ENCODE measurements at regions not wholly inside any gene's neighbourhood (a gene's known extent, or its start where the extent isn't known, plus 50 kb on each side); places are given as distances from the start of the nearest gene placed in this dataset.

- POLR2A ChIA-PET = no interaction called here
- CTCF ChIA-PET = interaction anchor here (0.6 kb wide), 1 partner anchor 438 kb away, joined by 3 read pairs; no protein-coding TSS in a partner anchor
- Mint-ChIP-seq H3K4me1 (peaks cover 4% of the 10 kb centered on the region; the same call in 1 of the 2 replicates), H3K27ac (no peak overlapping the region), H3K9me3 (no peaks in the 10 kb centered on the region), H3K4me3 (no peak overlapping the region), H3K27me3 (ENCODE audit: low read depth) (no peaks in the 10 kb centered on the region; the same call in 1 of the 2 replicates), H3K36me3 (no peaks in the 10 kb centered on the region)
- TF ChIP-seq ZNF317 (CRISPR knock-in tag; IDR thresholded peaks at IDR 0.05; ENCODE audit: borderline replicate concordance, low read depth) (no peak), SOX15 (CRISPR knock-in tag; IDR thresholded peaks at IDR 0.05) (no peak), USF1 (CRISPR knock-in tag; IDR thresholded peaks at IDR 0.05) (no peak), RELA (CRISPR knock-in tag; IDR thresholded peaks at IDR 0.05; ENCODE audit: borderline replicate concordance) (no peak), IRF2 (CRISPR knock-in tag; IDR thresholded peaks at IDR 0.05; ENCODE audit: borderline replicate concordance, low read depth) (no peak), GABPB1 (CRISPR knock-in tag; IDR thresholded peaks at IDR 0.05) (no peak)
- TF ChIP-seq, protein P1, sequence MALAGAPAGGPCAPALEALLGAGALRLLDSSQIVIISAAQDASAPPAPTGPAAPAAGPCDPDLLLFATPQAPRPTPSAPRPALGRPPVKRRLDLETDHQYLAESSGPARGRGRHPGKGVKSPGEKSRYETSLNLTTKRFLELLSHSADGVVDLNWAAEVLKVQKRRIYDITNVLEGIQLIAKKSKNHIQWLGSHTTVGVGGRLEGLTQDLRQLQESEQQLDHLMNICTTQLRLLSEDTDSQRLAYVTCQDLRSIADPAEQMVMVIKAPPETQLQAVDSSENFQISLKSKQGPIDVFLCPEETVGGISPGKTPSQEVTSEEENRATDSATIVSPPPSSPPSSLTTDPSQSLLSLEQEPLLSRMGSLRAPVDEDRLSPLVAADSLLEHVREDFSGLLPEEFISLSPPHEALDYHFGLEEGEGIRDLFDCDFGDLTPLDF (CRISPR knock-in tag; IDR thresholded peaks at IDR 0.05) = no peak
- ATAC-seq = no peak
- no peak for DNase-seq (ENCODE audit: low spot score)
Observed at GRCh38 chr13:79648191-79648590, 167.2 kb downstream of the NDFIP2 start.

DNA sequence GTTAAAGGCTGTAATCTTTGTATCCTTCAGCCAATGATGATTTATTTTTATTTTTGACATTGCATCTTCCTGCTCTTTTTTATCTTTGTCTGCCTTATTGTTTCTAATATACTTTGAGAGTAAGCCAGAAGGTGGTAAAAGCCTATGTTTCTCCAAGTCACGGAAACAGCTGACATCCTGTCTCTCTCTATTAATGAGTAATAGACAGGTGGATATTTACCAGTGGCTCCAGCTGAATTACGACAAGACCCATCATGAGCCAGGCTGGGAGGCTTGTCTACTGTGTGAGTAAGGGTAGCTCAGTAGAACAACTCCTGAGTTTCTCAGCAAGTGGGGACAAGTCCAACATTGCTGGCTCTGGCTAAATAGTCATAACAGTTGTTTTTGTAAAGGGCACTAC is 166.6 kb downstream of the NDFIP2 start:
- POLR2A ChIA-PET = no interaction called here
- H3K27me3 Mint-ChIP-seq (ENCODE audit: low read depth) = no peaks in the 10 kb centered on the region; the same call in 1 of the 2 replicates
- ATAC-seq = no peak
- TF ChIP-seq, protein P2, sequence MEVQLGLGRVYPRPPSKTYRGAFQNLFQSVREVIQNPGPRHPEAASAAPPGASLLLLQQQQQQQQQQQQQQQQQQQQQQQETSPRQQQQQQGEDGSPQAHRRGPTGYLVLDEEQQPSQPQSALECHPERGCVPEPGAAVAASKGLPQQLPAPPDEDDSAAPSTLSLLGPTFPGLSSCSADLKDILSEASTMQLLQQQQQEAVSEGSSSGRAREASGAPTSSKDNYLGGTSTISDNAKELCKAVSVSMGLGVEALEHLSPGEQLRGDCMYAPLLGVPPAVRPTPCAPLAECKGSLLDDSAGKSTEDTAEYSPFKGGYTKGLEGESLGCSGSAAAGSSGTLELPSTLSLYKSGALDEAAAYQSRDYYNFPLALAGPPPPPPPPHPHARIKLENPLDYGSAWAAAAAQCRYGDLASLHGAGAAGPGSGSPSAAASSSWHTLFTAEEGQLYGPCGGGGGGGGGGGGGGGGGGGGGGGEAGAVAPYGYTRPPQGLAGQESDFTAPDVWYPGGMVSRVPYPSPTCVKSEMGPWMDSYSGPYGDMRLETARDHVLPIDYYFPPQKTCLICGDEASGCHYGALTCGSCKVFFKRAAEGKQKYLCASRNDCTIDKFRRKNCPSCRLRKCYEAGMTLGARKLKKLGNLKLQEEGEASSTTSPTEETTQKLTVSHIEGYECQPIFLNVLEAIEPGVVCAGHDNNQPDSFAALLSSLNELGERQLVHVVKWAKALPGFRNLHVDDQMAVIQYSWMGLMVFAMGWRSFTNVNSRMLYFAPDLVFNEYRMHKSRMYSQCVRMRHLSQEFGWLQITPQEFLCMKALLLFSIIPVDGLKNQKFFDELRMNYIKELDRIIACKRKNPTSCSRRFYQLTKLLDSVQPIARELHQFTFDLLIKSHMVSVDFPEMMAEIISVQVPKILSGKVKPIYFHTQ (CRISPR knock-in tag; IDR thresholded peaks at IDR 0.05) = no peak
- no peak for TF ChIP-seq FOXP1 (CRISPR knock-in tag; IDR thresholded peaks at IDR 0.05; ENCODE audit: borderline replicate concordance)
- TF ChIP-seq, protein P3, sequence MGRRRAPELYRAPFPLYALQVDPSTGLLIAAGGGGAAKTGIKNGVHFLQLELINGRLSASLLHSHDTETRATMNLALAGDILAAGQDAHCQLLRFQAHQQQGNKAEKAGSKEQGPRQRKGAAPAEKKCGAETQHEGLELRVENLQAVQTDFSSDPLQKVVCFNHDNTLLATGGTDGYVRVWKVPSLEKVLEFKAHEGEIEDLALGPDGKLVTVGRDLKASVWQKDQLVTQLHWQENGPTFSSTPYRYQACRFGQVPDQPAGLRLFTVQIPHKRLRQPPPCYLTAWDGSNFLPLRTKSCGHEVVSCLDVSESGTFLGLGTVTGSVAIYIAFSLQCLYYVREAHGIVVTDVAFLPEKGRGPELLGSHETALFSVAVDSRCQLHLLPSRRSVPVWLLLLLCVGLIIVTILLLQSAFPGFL (CRISPR knock-in tag; IDR thresholded peaks at IDR 0.05; ENCODE audit: borderline replicate concordance) = no peak
- TF ChIP-seq ZNF396 (CRISPR knock-in tag; IDR thresholded peaks at IDR 0.05; ENCODE audit: borderline replicate concordance) = no peak
- TF ChIP-seq CREB1 (CRISPR knock-in tag; IDR thresholded peaks at IDR 0.05) = no peak
- no peak for TF ChIP-seq SMAD3 (CRISPR knock-in tag; IDR thresholded peaks at IDR 0.05; ENCODE audit: borderline replicate concordance)
- TF ChIP-seq MYBL2 (CRISPR knock-in tag; IDR thresholded peaks at IDR 0.05) = no peak
- no peak for TF ChIP-seq MXD4 (CRISPR knock-in tag; IDR thresholded peaks at IDR 0.05; ENCODE audit: borderline replicate concordance)
- TF ChIP-seq ZNF281 (CRISPR knock-in tag; IDR thresholded peaks at IDR 0.05) = no peak
- TF ChIP-seq USF1 (CRISPR knock-in tag; IDR thresholded peaks at IDR 0.05) = no peak
- TF ChIP-seq OVOL2 (CRISPR knock-in tag; IDR thresholded peaks at IDR 0.05; ENCODE audit: borderline replicate concordance) = no peak
- TF ChIP-seq ZNF138 (CRISPR knock-in tag; conservative IDR thresholded peaks at IDR 0.05) = no peak
- TF ChIP-seq, protein P4, sequence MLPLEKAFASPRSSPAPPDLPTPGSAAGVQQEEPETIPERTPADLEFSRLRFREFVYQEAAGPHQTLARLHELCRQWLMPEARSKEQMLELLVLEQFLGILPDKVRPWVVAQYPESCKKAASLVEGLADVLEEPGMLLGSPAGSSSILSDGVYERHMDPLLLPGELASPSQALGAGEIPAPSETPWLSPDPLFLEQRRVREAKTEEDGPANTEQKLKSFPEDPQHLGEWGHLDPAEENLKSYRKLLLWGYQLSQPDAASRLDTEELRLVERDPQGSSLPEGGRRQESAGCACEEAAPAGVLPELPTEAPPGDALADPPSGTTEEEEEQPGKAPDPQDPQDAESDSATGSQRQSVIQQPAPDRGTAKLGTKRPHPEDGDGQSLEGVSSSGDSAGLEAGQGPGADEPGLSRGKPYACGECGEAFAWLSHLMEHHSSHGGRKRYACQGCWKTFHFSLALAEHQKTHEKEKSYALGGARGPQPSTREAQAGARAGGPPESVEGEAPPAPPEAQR (CRISPR knock-in tag; IDR thresholded peaks at IDR 0.05) = no peak
- TF ChIP-seq ZNF232 (CRISPR knock-in tag; IDR thresholded peaks at IDR 0.05) = no peak
- CTCF ChIA-PET = interaction anchor here (0.6 to 1.0 kb wide), 2 partner anchors 223 to 438 kb away, joined by 3 to 4 read pairs; no protein-coding TSS in a partner anchor
- no peaks in the 10 kb centered on the region for H3K36me3 Mint-ChIP-seq
- peaks cover 4% of the 10 kb centered on the region; the same call in 1 of the 2 replicates for H3K4me1 Mint-ChIP-seq
- no peak for DNase-seq (ENCODE audit: low spot score)
- H3K27ac Mint-ChIP-seq = no peak overlapping the region
- H3K4me3 Mint-ChIP-seq = no peak overlapping the region
- no peaks in the 10 kb centered on the region for H3K9me3 Mint-ChIP-seq
